OCI-LY7 (cell line): ENCODE measurements at regions not wholly inside any gene's neighbourhood (a gene's known extent, or its start where the extent isn't known, plus 50 kb on each side); places are given as distances from the start of the nearest gene placed in this dataset.

Experiments
- EZH2phosphoT487 ChIP-seq: fragments of 200-600 bp; sonication (generic); IDR thresholded peaks from 2 replicates; pipeline ENCODE4 v1.6.1; 2018; ENCODE audit warnings: low read depth, borderline replicate concordance, mild to moderate bottlenecking, mixed run types, antibody characterized with exemption, low read length, moderate library complexity, mixed read lengths
- TF ChIP-seq, protein P1 (sequence below): fragments of 200-600 bp; sonication (generic); conservative IDR thresholded peaks from 2 replicates; pipeline ENCODE4 v1.5.1; 2014; ENCODE audit warnings: mild to moderate bottlenecking, antibody characterized with exemption, low read length, moderate library complexity, mixed read lengths

DNA sequence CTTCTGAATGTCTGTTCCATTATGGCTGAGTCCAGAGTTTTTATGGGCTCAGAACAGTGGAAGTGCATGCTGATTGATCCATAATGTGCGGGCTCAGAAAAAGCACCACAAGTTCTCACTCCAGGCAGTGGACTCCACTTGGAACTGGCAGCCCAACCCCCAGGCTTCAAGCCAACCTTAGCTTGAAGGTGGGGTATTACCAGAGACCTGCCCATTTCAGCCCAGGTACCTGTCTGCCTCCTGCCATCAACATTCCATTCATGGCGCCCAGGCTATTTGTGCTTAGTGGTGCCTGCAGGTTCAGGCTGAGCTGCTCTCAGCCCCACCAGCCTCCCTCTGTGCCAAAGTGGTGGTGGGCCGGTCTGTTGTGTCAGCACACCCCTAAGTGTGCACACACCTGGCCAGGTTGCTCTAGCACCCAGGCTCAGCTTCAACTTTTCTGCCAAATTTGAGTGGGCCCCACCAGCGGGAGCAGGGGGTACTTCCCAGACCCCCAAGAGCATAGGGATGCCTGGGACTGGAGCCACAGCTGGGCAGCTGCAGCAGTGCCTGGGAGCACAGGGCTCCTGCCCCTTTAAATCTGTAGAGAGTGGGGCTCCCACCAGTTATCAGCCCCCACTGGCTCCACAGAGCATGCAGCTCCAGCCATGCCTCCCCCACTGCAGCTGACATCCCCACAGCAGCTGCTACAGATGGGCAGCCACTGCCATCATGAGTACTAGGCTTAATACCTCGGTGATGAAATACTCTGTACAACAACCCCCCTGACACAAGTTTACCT, 1025.3 kb downstream of the PCDH19 start:
- TF ChIP-seq, protein P1, sequence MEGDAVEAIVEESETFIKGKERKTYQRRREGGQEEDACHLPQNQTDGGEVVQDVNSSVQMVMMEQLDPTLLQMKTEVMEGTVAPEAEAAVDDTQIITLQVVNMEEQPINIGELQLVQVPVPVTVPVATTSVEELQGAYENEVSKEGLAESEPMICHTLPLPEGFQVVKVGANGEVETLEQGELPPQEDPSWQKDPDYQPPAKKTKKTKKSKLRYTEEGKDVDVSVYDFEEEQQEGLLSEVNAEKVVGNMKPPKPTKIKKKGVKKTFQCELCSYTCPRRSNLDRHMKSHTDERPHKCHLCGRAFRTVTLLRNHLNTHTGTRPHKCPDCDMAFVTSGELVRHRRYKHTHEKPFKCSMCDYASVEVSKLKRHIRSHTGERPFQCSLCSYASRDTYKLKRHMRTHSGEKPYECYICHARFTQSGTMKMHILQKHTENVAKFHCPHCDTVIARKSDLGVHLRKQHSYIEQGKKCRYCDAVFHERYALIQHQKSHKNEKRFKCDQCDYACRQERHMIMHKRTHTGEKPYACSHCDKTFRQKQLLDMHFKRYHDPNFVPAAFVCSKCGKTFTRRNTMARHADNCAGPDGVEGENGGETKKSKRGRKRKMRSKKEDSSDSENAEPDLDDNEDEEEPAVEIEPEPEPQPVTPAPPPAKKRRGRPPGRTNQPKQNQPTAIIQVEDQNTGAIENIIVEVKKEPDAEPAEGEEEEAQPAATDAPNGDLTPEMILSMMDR = no peak
- no peak for TF ChIP-seq EZH2phosphoT487
